Germinal center (tissue), 1 donor: ENCODE measurements at regions not wholly inside any gene's neighbourhood (a gene's known extent, or its start where the extent isn't known, plus 50 kb on each side); places are given as distances from the start of the nearest gene placed in this dataset.

Experiments
- DNase-seq: peaks from one replicate; pipeline ENCODE4 v3.0.0; 2012; ENCODE audit warnings: mixed read lengths, low spot score

GRCh38 chrX:8868906-8869305, 67.7 kb upstream of the FAM9A start:
- no peak for DNase-seq

- DNase-seq, result no peak
These were observed 67.0 kb upstream of the FAM9A start for GRCh38 chrX:8868070-8868773.

- no peak for DNase-seq
These were observed 66.2 kb upstream of the FAM9A start for GRCh38 chrX:8867406-8867805.

GRCh38 chrX:8864161-8864560, 63.0 kb upstream of the FAM9A start:
- no peak for DNase-seq

GRCh38 chrX:8861908-8862307, 60.7 kb upstream of the FAM9A start:
- no peak for DNase-seq

GRCh38 chrX:8851231-8851886, 50.2 kb upstream of the FAM9A start:
- no peak for DNase-seq
